ENCODE measurements at regions not wholly inside any gene's neighbourhood (a gene's known extent, or its start where the extent isn't known, plus 50 kb on each side); places are given as distances from the start of the nearest gene placed in this dataset.

- H3K9me3 Mint-ChIP-seq (ENCODE audit: unreplicated experiment) = no peaks in the 10 kb centered on the region
- H3K27ac Mint-ChIP-seq (ENCODE audit: low read depth, unreplicated experiment) = no peak overlapping the region
- H3K27me3 Mint-ChIP-seq (ENCODE audit: insufficient read depth, unreplicated experiment) = no peaks in the 10 kb centered on the region
- H3K4me3 Mint-ChIP-seq (ENCODE audit: unreplicated experiment) = no peak overlapping the region
- no TSS peak for BruUV-seq (replicated peaks)
- CTCF ChIA-PET = interaction anchor here (0.9 to 1.6 kb wide), 2 partner anchors 12 to 19 kb away, joined by 4 read pairs; no protein-coding TSS in a partner anchor
- intact Hi-C loops (cut with micrococcal nuclease) = no loop called here
- POLR2A ChIA-PET = interaction anchor here (0.6 to 1.0 kb wide), 4 partner anchors 9 to 377 kb away, joined by 3 to 4 read pairs (median 3); no protein-coding TSS in a partner anchor
- no peak for TF ChIP-seq CTCF (IDR thresholded peaks at IDR 0.05; ENCODE audit: unreplicated experiment)
- DNase-seq (ENCODE audit: unreplicated experiment) = no peak
- H3K36me3 Mint-ChIP-seq (ENCODE audit: insufficient read depth, unreplicated experiment) = no peaks in the 10 kb centered on the region
- peaks cover 12% of the 10 kb centered on the region for H3K4me1 Mint-ChIP-seq (ENCODE audit: insufficient read depth, unreplicated experiment)
Measured at GRCh38 chr11:15839061-15839460, 517.3 kb downstream of the SOX6 start.

GRCh38 chr11:15840966-15841365, 515.4 kb downstream of the SOX6 start:
- no peak for DNase-seq (ENCODE audit: unreplicated experiment)
- no peak for TF ChIP-seq CTCF (IDR thresholded peaks at IDR 0.05; ENCODE audit: unreplicated experiment)
- Mint-ChIP-seq H3K4me1 (ENCODE audit: insufficient read depth, unreplicated experiment) (peaks cover 12% of the 10 kb centered on the region), H3K27me3 (ENCODE audit: insufficient read depth, unreplicated experiment) (no peaks in the 10 kb centered on the region), H3K4me3 (ENCODE audit: unreplicated experiment) (no peak overlapping the region), H3K9me3 (ENCODE audit: unreplicated experiment) (no peaks in the 10 kb centered on the region), H3K27ac (ENCODE audit: low read depth, unreplicated experiment) (no peak overlapping the region), H3K36me3 (ENCODE audit: insufficient read depth, unreplicated experiment) (no peaks in the 10 kb centered on the region)
- ChIA-PET CTCF (interaction anchor here (0.9 to 1.0 kb wide), 2 partner anchors 14 to 21 kb away, joined by 3 to 4 read pairs; no protein-coding TSS in a partner anchor), POLR2A (no interaction called here)
- BruUV-seq (replicated peaks) = no TSS peak
- intact Hi-C loops (cut with micrococcal nuclease) = no loop called here

- ChIA-PET POLR2A (interaction anchor here (1.2 kb wide), 1 partner anchor 21 kb away, joined by 3 read pairs; no protein-coding TSS in a partner anchor), CTCF (interaction anchor here (0.9 to 1.6 kb wide), 4 partner anchors 12 to 192 kb away, joined by 3 to 7 read pairs (median 4); no protein-coding TSS in a partner anchor)
- H3K4me1 Mint-ChIP-seq (ENCODE audit: insufficient read depth, unreplicated experiment) = peaks cover 6% of the 10 kb centered on the region
- DNase-seq (ENCODE audit: unreplicated experiment) = no peak
- intact Hi-C loops (cut with micrococcal nuclease) = no loop called here
- H3K36me3 Mint-ChIP-seq (ENCODE audit: insufficient read depth, unreplicated experiment) = no peaks in the 10 kb centered on the region
- H3K9me3 Mint-ChIP-seq (ENCODE audit: unreplicated experiment) = no peaks in the 10 kb centered on the region
- no peak overlapping the region for H3K4me3 Mint-ChIP-seq (ENCODE audit: unreplicated experiment)
- no peak for TF ChIP-seq CTCF (IDR thresholded peaks at IDR 0.05; ENCODE audit: unreplicated experiment)
- H3K27me3 Mint-ChIP-seq (ENCODE audit: insufficient read depth, unreplicated experiment) = no peaks in the 10 kb centered on the region
- no TSS peak for BruUV-seq (replicated peaks)
- H3K27ac Mint-ChIP-seq (ENCODE audit: low read depth, unreplicated experiment) = no peak overlapping the region
Measured at GRCh38 chr11:15841931-15842740, 514.2 kb downstream of the SOX6 start.

GRCh38 chr11:15843309-15843872, 513.0 kb downstream of the SOX6 start:
- Mint-ChIP-seq H3K36me3 (ENCODE audit: insufficient read depth, unreplicated experiment) (no peaks in the 10 kb centered on the region), H3K4me1 (ENCODE audit: insufficient read depth, unreplicated experiment) (peaks cover 6% of the 10 kb centered on the region), H3K27me3 (ENCODE audit: insufficient read depth, unreplicated experiment) (no peaks in the 10 kb centered on the region), H3K27ac (ENCODE audit: low read depth, unreplicated experiment) (no peak overlapping the region), H3K9me3 (ENCODE audit: unreplicated experiment) (no peaks in the 10 kb centered on the region), H3K4me3 (ENCODE audit: unreplicated experiment) (no peak overlapping the region)
- TF ChIP-seq CTCF (IDR thresholded peaks at IDR 0.05; ENCODE audit: unreplicated experiment) = no peak
- no peak for DNase-seq (ENCODE audit: unreplicated experiment)
- intact Hi-C loops (cut with micrococcal nuclease) = no loop called here
- ChIA-PET CTCF (interaction anchor here (0.8 kb wide), 1 partner anchor 305 kb away, joined by 3 read pairs; no protein-coding TSS in a partner anchor), POLR2A (no interaction called here)
- BruUV-seq (replicated peaks) = no TSS peak
